Activated CD4-positive, alpha-beta T cell treated with anti-CD3 and anti-CD28 coated beads for 24 hours (primary cell): ENCODE measurements at regions not wholly inside any gene's neighbourhood (a gene's known extent, or its start where the extent isn't known, plus 50 kb on each side); places are given as distances from the start of the nearest gene placed in this dataset.

Experiments used
- DNase-seq, 2 donors: peaks; one replicate each; pipeline ENCODE4 v3.0.0-alpha.2; 2020; ENCODE audit warnings: low read depth in 2 of 2

GRCh38 chr7:12127455-12127854, 83.6 kb upstream of the TMEM106B start:
- no peak for DNase-seq

GRCh38 chr7:12130609-12131008, 80.5 kb upstream of the TMEM106B start:
- no peak for DNase-seq

- no peak for DNase-seq
Observed at GRCh38 chr7:12131122-12131521, 80.0 kb upstream of the TMEM106B start.

GRCh38 chr7:12133865-12134264, 77.2 kb upstream of the TMEM106B start:
- no peak for DNase-seq

- no peak for DNase-seq
Observed at GRCh38 chr7:12136523-12136922, 74.6 kb upstream of the TMEM106B start.

- DNase-seq, result no peak
Observed at GRCh38 chr7:12137283-12137682, 73.8 kb upstream of the TMEM106B start.

GRCh38 chr7:12138421-12138820, 72.7 kb upstream of the TMEM106B start:
- DNase-seq, result no peak

GRCh38 chr7:12139416-12139815, 71.7 kb upstream of the TMEM106B start:
- no peak for DNase-seq

- no peak for DNase-seq
Observed at GRCh38 chr7:12146813-12147212, 64.3 kb upstream of the TMEM106B start.

- DNase-seq, result no peak
Observed at GRCh38 chr7:12152196-12152918, 58.7 kb upstream of the TMEM106B start.

- no peak for DNase-seq
Observed at GRCh38 chr7:12154119-12154518, 57.0 kb upstream of the TMEM106B start.

GRCh38 chr7:12157517-12157916, 53.6 kb upstream of the TMEM106B start:
- DNase-seq, result no peak

- DNase-seq, result no peak
Observed at GRCh38 chr7:12158334-12159060, 52.6 kb upstream of the TMEM106B start.

GRCh38 chr7:12161146-12161545, 49.9 kb upstream of the TMEM106B start:
- no peak for DNase-seq
